A549 (cell line): ENCODE measurements at regions not wholly inside any gene's neighbourhood (a gene's known extent, or its start where the extent isn't known, plus 50 kb on each side); places are given as distances from the start of the nearest gene placed in this dataset.

Source experiments
- ATAC-seq, 2 experiments: fragments of 200-7000 bp in 1 of 2; fragments of >200 bp in 1 of 2; cut with Nextera tagmentation in 1 of 2; cut with Tn5 transposase in 1 of 2; 3 replicates each; pipeline versions ENCODE4 v1.8.0 to v1.9.1; 2018 to 2020; ENCODE audit warnings: mild to moderate bottlenecking in 1 of 2, moderate library complexity in 1 of 2
- CTCF ChIA-PET: fragments of 300-600 bp; sonication (Branson Sonifier 250); formaldehyde crosslinking; extraction: SDS; loops from one replicate; lab custom pipeline; 2021; ENCODE audit warnings: antibody characterized with exemption, inconsistent platforms; lab: Yijun Ruan, JAX
- POLR2A ChIA-PET: fragments of 350-600 bp; formaldehyde crosslinking; extraction: SDS; loops from one replicate; lab custom pipeline; 2021; ENCODE audit warnings: antibody characterized with exemption, inconsistent platforms; lab: Yijun Ruan, JAX
- DNase-seq, 2 experiments: peaks; one replicate each; pipeline versions ENCODE4 v3.0.0 to v3.0.0-alpha.2; 2011 to 2016; ENCODE audit warnings: low read depth in 1 of 2, low spot score in 1 of 2
- FAIRE-seq: peaks from 2 replicates; lab custom pipeline; 2011; peaks lifted over from hg19 to GRCh38; lab: Jason Lieb, UNC
- H3K27ac ChIP-seq, 2 experiments: fragments of >200 bp; sonication (Bioruptor Twin); formaldehyde crosslinking; 3 replicates each; pipeline ENCODE4 v1.5.1; 2016 to 2017
- H3K4me1 ChIP-seq: fragments of >200 bp; sonication (Bioruptor Twin); formaldehyde crosslinking; 3 replicates; pipeline ENCODE4 v1.6.1; 2016
- H3K4me2 ChIP-seq: fragments of >200 bp; sonication (Bioruptor Twin); formaldehyde crosslinking; 3 replicates; pipeline ENCODE4 v1.6.1; 2016
- H3K4me3 ChIP-seq: fragments of >200 bp; sonication (Bioruptor Twin); formaldehyde crosslinking; 3 replicates; pipeline ENCODE4 v1.5.1; 2016
- H3K9me3 ChIP-seq: fragments of >200 bp; sonication (Bioruptor Twin); formaldehyde crosslinking; 3 replicates; pipeline ENCODE4 v1.6.1; 2016
- CBX2 ChIP-seq: fragments of 200-600 bp; sonication (generic); IDR thresholded peaks from 2 replicates; pipeline ENCODE4 v1.6.1; 2016; ENCODE audit warnings: low read depth, mild to moderate bottlenecking, borderline replicate concordance
- EHF ChIP-seq: fragments of 250-450 bp; sonication (Bioruptor Pico); IDR thresholded peaks from 2 replicates; pipeline ENCODE4 v1.5.0; 2020; ENCODE audit warnings: mild to moderate bottlenecking
- ESRRA ChIP-seq: fragments of 150-350 bp; IDR thresholded peaks from 2 replicates; pipeline ENCODE4 v1.6.1; 2014; ENCODE audit warnings: mild to moderate bottlenecking, low read length, borderline replicate concordance
- FOSL2 ChIP-seq, 2 experiments: fragments of 450-650 bp in 1 of 2; fragments of >200 bp in 1 of 2; sonication (Bioruptor Twin) in 1 of 2; formaldehyde crosslinking; IDR thresholded peaks; 2 replicates each; pipeline versions ENCODE4 v1.5.0 to v1.6.1; 2016 to 2020; ENCODE audit warnings: mild to moderate bottlenecking in 1 of 2, moderate library complexity in 1 of 2
- GATA3 ChIP-seq: IDR thresholded peaks from 2 replicates; pipeline ENCODE4 v1.6.1; 2012; ENCODE audit warnings: borderline replicate concordance
- HDAC2 ChIP-seq: fragments of 200-600 bp; sonication (generic); IDR thresholded peaks from 2 replicates; pipeline ENCODE4 v1.6.1; 2016
- HES2 ChIP-seq: fragments of >200 bp; sonication (Bioruptor Twin); formaldehyde crosslinking; IDR thresholded peaks from 2 replicates; pipeline ENCODE4 v1.6.1; 2016
- HOXA7 ChIP-seq: fragments of 250-450 bp; sonication (Bioruptor Pico); IDR thresholded peaks from 2 replicates; pipeline ENCODE4 v1.5.0; 2020; ENCODE audit warnings: mild to moderate bottlenecking, moderate library complexity
- HOXB5 ChIP-seq: fragments of 250-450 bp; sonication (Bioruptor Pico); IDR thresholded peaks from 2 replicates; pipeline ENCODE4 v1.5.0; 2020; ENCODE audit warnings: mild to moderate bottlenecking, moderate library complexity
- JUNB ChIP-seq: fragments of >200 bp; sonication (Bioruptor Twin); formaldehyde crosslinking; IDR thresholded peaks from 2 replicates; pipeline ENCODE4 v1.6.1; 2016
- KDM5A ChIP-seq: fragments of 200-600 bp; sonication (generic); IDR thresholded peaks from 2 replicates; pipeline ENCODE4 v1.6.1; 2016; ENCODE audit warnings: antibody characterized with exemption, mild to moderate bottlenecking
- MAZ ChIP-seq: fragments of 150-350 bp; IDR thresholded peaks from 2 replicates; pipeline ENCODE4 v1.6.1; 2014; ENCODE audit warnings: antibody characterized with exemption, low read depth, low read length, borderline replicate concordance
- NFE2L2 ChIP-seq: fragments of 150-350 bp; conservative IDR thresholded peaks from 2 replicates; pipeline ENCODE4 v1.6.1; 2014; ENCODE audit warnings: low read length
- NR3C1 ChIP-seq: fragments of >200 bp; sonication (Bioruptor Twin); formaldehyde crosslinking; IDR thresholded peaks from 3 replicates; pipeline ENCODE4 v1.6.1; 2017
- PHF8 ChIP-seq: fragments of 200-600 bp; sonication (generic); IDR thresholded peaks from 2 replicates; pipeline ENCODE4 v1.6.1; 2016; ENCODE audit warnings: low read depth, mild to moderate bottlenecking, antibody characterized with exemption, moderate library complexity, borderline replicate concordance
- RARB ChIP-seq: fragments of 250-450 bp; sonication (Bioruptor Pico); IDR thresholded peaks from 2 replicates; pipeline ENCODE4 v1.8.0; 2021; ENCODE audit warnings: mild to moderate bottlenecking, moderate library complexity
- RCOR1 ChIP-seq: fragments of 150-350 bp; IDR thresholded peaks from 2 replicates; pipeline ENCODE4 v1.6.1; 2014; ENCODE audit warnings: antibody characterized with exemption, low read length, low read depth
- USF2 ChIP-seq: fragments of 450-650 bp; IDR thresholded peaks from 2 replicates; pipeline ENCODE4 v1.6.1; 2014; ENCODE audit warnings: antibody characterized with exemption
- ZNF302 ChIP-seq: fragments of 250-450 bp; sonication (Bioruptor Pico); IDR thresholded peaks from 2 replicates; pipeline ENCODE4 v1.9.0; 2021; ENCODE audit warnings: inconsistent platforms, mild to moderate bottlenecking, moderate library complexity
- WGBS: methylation state at CpG from one replicate; pipeline ENCODE4 v1.1.6; 2017; ENCODE audit errors: missing lambda C conversion rate; 5-methylcytosine and 5-hydroxymethylcytosine counted together
- TF ChIP-seq, protein P1 (sequence below): fragments of 200-600 bp; sonication (generic); IDR thresholded peaks from 2 replicates; pipeline ENCODE4 v1.6.1; 2016; ENCODE audit warnings: antibody characterized with exemption, mild to moderate bottlenecking, moderate library complexity
- TF ChIP-seq, protein P2 (sequence below): IDR thresholded peaks from 2 replicates; pipeline ENCODE4 v1.6.1; 2012; ENCODE audit warnings: low read depth, borderline replicate concordance
- TF ChIP-seq, protein P3 (sequence below): fragments of 250-450 bp; sonication (Bioruptor Pico); IDR thresholded peaks from 2 replicates; pipeline ENCODE4 v1.5.0; 2020; ENCODE audit warnings: low read depth, mild to moderate bottlenecking, moderate library complexity

DNA sequence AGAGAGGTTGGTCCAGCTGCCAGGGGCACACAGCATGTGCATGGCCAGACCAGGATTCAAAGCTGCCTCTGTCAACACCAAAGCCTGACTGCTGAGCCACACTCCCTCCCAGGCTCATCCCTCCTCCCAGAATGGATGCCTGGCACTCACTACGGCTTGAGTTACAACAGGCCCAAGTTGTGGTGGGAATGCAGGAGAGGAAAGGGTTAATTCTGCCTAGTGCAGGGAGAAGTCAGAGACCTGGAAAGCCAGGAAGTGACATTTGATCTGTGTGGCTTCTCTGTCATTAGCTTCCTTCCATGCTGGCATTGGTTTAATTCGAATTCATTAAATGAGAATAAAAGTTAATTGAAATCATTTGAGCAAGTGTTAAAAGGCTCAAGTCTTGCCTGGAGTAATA, 150.0 kb downstream of the NSG2 start:
- 21% methylated on average over 2 of the region's 2 CpGs for WGBS
- TF ChIP-seq FOSL2 (IDR thresholded peaks at IDR 0.05) (no peak), FOSL2 (CRISPR knock-in tag; IDR thresholded peaks at IDR 0.05) (no peak), KDM5A (no peak)
- POLR2A ChIA-PET: no interaction called here
- H3K9me3 ChIP-seq: no peaks in the 10 kb centered on the region
- no peak overlapping the region for H3K27ac ChIP-seq
- no peak overlapping the region for H3K4me2 ChIP-seq
- H3K4me1 ChIP-seq: no peaks in the 10 kb centered on the region
- no peak for FAIRE-seq
- no peak for DNase-seq
- no peak overlapping the region for H3K4me3 ChIP-seq
- CTCF ChIA-PET: interaction anchor here (1.0 kb wide), 1 partner anchor 11 kb away, joined by 3 read pairs; no protein-coding TSS in a partner anchor
- ATAC-seq: no peak

DNA sequence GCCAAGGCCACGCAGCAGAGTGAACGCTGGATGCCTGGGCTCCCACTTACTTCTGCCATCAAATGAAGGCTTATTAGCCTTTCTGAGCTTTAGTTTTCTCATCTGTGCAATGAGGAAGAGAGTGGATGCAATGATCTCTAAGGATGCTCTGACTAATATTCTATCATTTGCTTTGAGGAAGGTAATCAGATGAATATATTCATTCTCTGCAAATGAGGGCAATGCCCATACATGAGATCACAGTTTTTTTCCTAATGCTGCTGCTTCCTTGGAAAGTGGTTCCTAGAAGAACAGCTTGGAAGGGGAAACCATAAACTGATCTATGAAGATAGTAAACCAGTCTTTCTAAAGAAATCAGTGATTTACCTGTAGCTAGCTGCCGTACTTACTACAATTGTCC, 152.4 kb downstream of the NSG2 start:
- Histone ChIP-seq H3K4me3 (no peak overlapping the region), H3K4me1 (no peaks in the 10 kb centered on the region), H3K9me3 (peaks cover 3% of the 10 kb centered on the region; the same call in 1 of the 3 replicates), H3K4me2 (no peak overlapping the region), H3K27ac (no peak overlapping the region)
- 43% methylated on average over 3 of the region's 3 CpGs for WGBS
- ChIA-PET POLR2A (no interaction called here), CTCF (interaction anchor here (0.6 to 2.0 kb wide), 2 partner anchors 81 to 152 kb away, joined by 4 to 5 read pairs; partner anchors contain the start of gene NSG2)
- DNase-seq (no peak), FAIRE-seq (no peak), ATAC-seq (0 out of 6 replicates have a peak, but pooled peaks of 1 of the 2 experiments have one; percentile 13)
- no peak for TF ChIP-seq HOXA7 (CRISPR knock-in tag)
- TF ChIP-seq ESRRA: no peak
- TF ChIP-seq RCOR1: no peak
- TF ChIP-seq JUNB: no peak
- no peak for TF ChIP-seq RARB (CRISPR knock-in tag)
- no peak for TF ChIP-seq NFE2L2
- TF ChIP-seq PHF8: no peak
- TF ChIP-seq HOXB5 (CRISPR knock-in tag): no peak

- WGBS: 24% methylated on average over 8 of the region's 8 CpGs
- H3K9me3 ChIP-seq: peaks cover 3% of the 10 kb centered on the region; the same call in 1 of the 3 replicates
- TF ChIP-seq HES2 (no peak), RARB (CRISPR knock-in tag) (no peak), USF2 (no peak), NR3C1 (no peak), ESRRA (no peak)
- H3K4me1 ChIP-seq: no peaks in the 10 kb centered on the region
- no peak overlapping the region for H3K4me3 ChIP-seq
- FAIRE-seq: no peak
- no peak overlapping the region for H3K27ac ChIP-seq
- ChIA-PET POLR2A (no interaction called here), CTCF (interaction anchor here (2.0 kb wide), 1 partner anchor 153 kb away, joined by 5 read pairs; the partner anchor contains the start of gene NSG2)
- DNase-seq: no peak
- ATAC-seq: no peak
- H3K4me2 ChIP-seq: no peak overlapping the region
These were observed 153.0 kb downstream of the NSG2 start for GRCh38 chr5:174198541-174198940.

DNA sequence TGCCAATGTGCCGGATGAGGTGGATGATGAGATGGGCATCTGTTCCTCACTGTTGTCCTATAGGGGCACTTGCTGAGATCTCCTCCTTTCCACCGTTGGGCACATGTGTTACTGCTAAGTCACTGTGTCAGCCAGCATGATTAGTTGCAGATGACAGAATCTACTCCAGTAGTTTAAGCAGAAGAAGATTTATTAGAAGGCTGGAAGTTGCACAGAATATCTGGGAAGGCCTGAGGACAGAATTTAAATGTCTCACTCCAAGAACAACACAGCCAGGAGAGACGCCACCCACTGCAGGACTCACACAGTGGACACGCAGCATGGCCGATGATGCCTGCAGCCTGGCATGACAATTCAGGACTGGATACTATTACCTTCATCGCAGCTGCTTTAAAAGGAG, 157.5 kb downstream of the NSG2 start:
- POLR2A ChIA-PET: no interaction called here
- WGBS: 41% methylated on average over 6 of the region's 6 CpGs
- TF ChIP-seq, protein P1, sequence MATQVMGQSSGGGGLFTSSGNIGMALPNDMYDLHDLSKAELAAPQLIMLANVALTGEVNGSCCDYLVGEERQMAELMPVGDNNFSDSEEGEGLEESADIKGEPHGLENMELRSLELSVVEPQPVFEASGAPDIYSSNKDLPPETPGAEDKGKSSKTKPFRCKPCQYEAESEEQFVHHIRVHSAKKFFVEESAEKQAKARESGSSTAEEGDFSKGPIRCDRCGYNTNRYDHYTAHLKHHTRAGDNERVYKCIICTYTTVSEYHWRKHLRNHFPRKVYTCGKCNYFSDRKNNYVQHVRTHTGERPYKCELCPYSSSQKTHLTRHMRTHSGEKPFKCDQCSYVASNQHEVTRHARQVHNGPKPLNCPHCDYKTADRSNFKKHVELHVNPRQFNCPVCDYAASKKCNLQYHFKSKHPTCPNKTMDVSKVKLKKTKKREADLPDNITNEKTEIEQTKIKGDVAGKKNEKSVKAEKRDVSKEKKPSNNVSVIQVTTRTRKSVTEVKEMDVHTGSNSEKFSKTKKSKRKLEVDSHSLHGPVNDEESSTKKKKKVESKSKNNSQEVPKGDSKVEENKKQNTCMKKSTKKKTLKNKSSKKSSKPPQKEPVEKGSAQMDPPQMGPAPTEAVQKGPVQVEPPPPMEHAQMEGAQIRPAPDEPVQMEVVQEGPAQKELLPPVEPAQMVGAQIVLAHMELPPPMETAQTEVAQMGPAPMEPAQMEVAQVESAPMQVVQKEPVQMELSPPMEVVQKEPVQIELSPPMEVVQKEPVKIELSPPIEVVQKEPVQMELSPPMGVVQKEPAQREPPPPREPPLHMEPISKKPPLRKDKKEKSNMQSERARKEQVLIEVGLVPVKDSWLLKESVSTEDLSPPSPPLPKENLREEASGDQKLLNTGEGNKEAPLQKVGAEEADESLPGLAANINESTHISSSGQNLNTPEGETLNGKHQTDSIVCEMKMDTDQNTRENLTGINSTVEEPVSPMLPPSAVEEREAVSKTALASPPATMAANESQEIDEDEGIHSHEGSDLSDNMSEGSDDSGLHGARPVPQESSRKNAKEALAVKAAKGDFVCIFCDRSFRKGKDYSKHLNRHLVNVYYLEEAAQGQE: no peak
- TF ChIP-seq, protein P2, sequence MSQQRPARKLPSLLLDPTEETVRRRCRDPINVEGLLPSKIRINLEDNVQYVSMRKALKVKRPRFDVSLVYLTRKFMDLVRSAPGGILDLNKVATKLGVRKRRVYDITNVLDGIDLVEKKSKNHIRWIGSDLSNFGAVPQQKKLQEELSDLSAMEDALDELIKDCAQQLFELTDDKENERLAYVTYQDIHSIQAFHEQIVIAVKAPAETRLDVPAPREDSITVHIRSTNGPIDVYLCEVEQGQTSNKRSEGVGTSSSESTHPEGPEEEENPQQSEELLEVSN: no peak
- TF ChIP-seq CBX2 (no peak), ZNF302 (CRISPR knock-in tag) (no peak), KDM5A (no peak), HDAC2 (no peak), GATA3 (no peak), MAZ (no peak), USF2 (no peak), EHF (CRISPR knock-in tag) (no peak)
- TF ChIP-seq, protein P3, sequence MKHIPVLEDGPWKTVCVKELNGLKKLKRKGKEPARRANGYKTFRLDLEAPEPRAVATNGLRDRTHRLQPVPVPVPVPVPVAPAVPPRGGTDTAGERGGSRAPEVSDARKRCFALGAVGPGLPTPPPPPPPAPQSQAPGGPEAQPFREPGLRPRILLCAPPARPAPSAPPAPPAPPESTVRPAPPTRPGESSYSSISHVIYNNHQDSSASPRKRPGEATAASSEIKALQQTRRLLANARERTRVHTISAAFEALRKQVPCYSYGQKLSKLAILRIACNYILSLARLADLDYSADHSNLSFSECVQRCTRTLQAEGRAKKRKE (CRISPR knock-in tag): no peak

More for the DNA sequence above, 157.5 kb downstream of the NSG2 start:
- H3K27ac ChIP-seq: no peak overlapping the region
- DNase-seq: no peak
- H3K4me1 ChIP-seq: no peaks in the 10 kb centered on the region
- peaks cover 3% of the 10 kb centered on the region; the same call in 1 of the 3 replicates for H3K9me3 ChIP-seq
- CTCF ChIA-PET: no interaction called here
- FAIRE-seq: no peak
- H3K4me2 ChIP-seq: no peak overlapping the region
- H3K4me3 ChIP-seq: no peak overlapping the region
- ATAC-seq: no peak
